Natural killer cell treated with Interleukin-12 subunit alpha and Interleukin-12 subunit beta and Interleukin-15 and Interleukin-18, amount 100 ng/mL, for 72 hours (primary cell): ENCODE measurements at regions not wholly inside any gene's neighbourhood (a gene's known extent, or its start where the extent isn't known, plus 50 kb on each side); places are given as distances from the start of the nearest gene placed in this dataset.
"Not testable (repeated sequence)": the region's sequence is repeated elsewhere in the genome, so short reads cannot be mapped to it uniquely, and the experiment has no call there.

Experiments used
- ATAC-seq, 2 donors: fragments of 150-1000 bp; cut with Tn5 transposase in 1 of 2; sonication (Bioruptor Pico), chemical (Tn5 transposase) in 1 of 2; 2 replicates each; pipeline ENCODE4 v1.10.0; 2021
- DNase-seq: peaks from one replicate; pipeline ENCODE4 v3.0.0; 2022; ENCODE audit warnings: low spot score
- H3K27ac Mint-ChIP-seq, 2 donors: 1 replicate in 1 of 2; 2 replicates in 1 of 2; pipeline ENCODE4 v1.8.0; 2022; ENCODE audit warnings: mixed read lengths in 2 of 2, mild to moderate bottlenecking in 1 of 2, moderate library complexity in 1 of 2
- H3K27me3 Mint-ChIP-seq, 2 donors: 1 replicate in 1 of 2; 2 replicates in 1 of 2; pipeline ENCODE4 v1.8.0; 2022; ENCODE audit warnings: mixed read lengths in 2 of 2
- H3K36me3 Mint-ChIP-seq: one replicate; pipeline ENCODE4 v1.8.0; 2022; ENCODE audit warnings: mixed read lengths
- H3K4me1 Mint-ChIP-seq, 2 donors: 1 replicate in 1 of 2; 2 replicates in 1 of 2; pipeline ENCODE4 v1.8.0; 2022; ENCODE audit warnings: low read depth in 2 of 2, mixed read lengths in 2 of 2, mild to moderate bottlenecking in 1 of 2
- H3K4me3 Mint-ChIP-seq: one replicate; pipeline ENCODE4 v1.8.0; 2022; ENCODE audit warnings: mixed read lengths
- H3K9me3 Mint-ChIP-seq: 2 replicates; pipeline ENCODE4 v1.8.0; 2022; ENCODE audit warnings: mixed read lengths

DNA sequence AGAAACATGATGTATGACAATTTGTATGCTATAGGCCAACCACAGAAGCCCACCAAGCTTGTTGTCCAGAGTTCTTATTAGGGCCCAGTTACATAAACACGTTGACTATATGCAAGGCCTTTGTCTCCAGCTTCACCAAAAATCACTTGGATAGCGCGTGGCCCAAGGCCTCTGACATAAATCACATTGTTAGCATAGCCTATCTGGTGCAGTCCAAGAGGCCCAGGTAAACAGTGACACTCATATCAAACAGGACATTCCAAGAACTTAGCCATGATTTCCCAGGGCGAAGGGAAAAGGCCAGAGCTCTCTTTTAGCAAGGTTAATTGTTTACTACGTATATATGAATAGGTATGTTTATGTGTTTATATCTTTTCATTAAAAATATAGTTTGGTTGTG, 337.2 kb upstream of the CELF2 start:
- Mint-ChIP-seq H3K9me3 (no peaks in the 10 kb centered on the region), H3K4me1 (peaks cover 0 to under 1% of the 10 kb centered on the region in 2 donors), H3K27ac (no peak overlapping the region), H3K27me3 (peaks cover 8% of the 10 kb centered on the region in 2 donors), H3K36me3 (no peaks in the 10 kb centered on the region), H3K4me3 (no peak overlapping the region)
- no peak for ATAC-seq
- DNase-seq = no peak

DNA sequence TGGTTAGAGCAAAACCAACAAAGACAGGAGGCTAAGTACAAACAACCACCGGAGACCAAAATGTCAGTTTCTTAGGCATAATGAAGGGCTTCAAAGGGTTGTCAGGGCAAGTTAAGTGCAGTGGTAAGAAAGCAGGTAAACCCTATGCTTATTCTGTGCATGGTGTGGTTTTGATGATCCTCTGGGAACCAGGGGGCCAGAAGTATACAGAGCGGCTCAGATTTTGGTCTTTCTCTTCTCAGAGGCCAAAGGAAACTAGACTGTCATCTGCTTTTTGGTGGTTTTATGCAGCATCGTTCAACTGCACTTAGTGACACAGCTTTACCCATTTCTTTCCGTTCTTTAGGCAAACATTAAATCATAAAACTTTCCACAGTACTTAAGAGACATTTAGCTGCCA, 332.7 kb upstream of the CELF2 start:
- ATAC-seq (no peak), DNase-seq (no peak)
- H3K27ac Mint-ChIP-seq = no peak overlapping the region
- H3K4me1 Mint-ChIP-seq = peaks cover 0 to 5% of the 10 kb centered on the region in 2 donors
- peaks cover 3% of the 10 kb centered on the region for H3K9me3 Mint-ChIP-seq
- no peaks in the 10 kb centered on the region for H3K36me3 Mint-ChIP-seq
- peaks cover 17 to 28% of the 10 kb centered on the region in 2 donors for H3K27me3 Mint-ChIP-seq
- no peak overlapping the region for H3K4me3 Mint-ChIP-seq

DNA sequence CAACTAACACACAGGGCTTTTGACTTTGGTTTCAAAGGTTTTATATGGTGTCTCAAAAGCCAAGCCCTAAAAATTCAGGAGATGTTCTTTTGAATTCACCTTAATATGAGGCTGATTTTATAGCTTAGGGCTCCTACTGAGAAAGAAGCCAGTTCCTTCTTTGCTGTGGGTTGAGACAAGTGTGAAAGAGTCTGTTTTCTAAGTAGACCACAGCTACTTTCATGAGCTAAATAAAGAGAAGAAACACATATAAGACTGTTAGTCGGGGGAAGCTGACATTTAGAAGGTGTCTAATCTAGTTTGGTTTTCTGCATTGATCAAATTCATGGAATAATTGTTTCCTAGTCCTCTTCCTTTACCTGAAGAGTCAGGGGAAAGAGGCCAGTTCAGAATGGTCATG, 332.1 kb upstream of the CELF2 start:
- Mint-ChIP-seq H3K27ac (no peak overlapping the region), H3K4me3 (no peak overlapping the region), H3K4me1 (peaks cover 0 to 5% of the 10 kb centered on the region in 2 donors), H3K27me3 (peaks cover 17 to 28% of the 10 kb centered on the region in 2 donors), H3K36me3 (no peaks in the 10 kb centered on the region), H3K9me3 (peaks cover 3% of the 10 kb centered on the region)
- DNase-seq (no peak), ATAC-seq (no peak)

DNA sequence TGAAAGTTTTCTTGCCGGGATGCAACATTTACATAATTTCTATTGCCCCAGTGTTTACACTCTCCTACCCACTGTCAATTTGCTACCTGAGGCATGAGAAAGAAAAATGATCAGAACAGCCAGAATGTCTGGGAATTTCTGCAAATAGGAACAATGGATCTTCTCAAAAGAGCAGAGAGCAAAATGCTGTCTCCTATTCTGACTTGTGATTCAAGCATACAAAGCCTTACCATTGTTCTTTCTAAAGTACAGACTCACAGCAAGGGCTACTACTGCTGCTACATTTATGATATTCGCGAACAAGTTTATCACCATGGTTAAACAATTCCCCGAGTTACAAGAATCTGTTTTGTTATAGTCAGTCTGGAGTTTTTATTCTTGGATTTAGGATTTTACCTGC, 329.9 kb upstream of the CELF2 start:
- no peak overlapping the region for H3K4me3 Mint-ChIP-seq
- peaks cover 3% of the 10 kb centered on the region for H3K9me3 Mint-ChIP-seq
- H3K27me3 Mint-ChIP-seq = peaks cover 14 to 28% of the 10 kb centered on the region in 2 donors
- no peak for DNase-seq
- H3K27ac Mint-ChIP-seq = no peak overlapping the region
- no peaks in the 10 kb centered on the region for H3K36me3 Mint-ChIP-seq
- ATAC-seq = no peak
- peaks cover 0 to 5% of the 10 kb centered on the region in 2 donors for H3K4me1 Mint-ChIP-seq

DNA sequence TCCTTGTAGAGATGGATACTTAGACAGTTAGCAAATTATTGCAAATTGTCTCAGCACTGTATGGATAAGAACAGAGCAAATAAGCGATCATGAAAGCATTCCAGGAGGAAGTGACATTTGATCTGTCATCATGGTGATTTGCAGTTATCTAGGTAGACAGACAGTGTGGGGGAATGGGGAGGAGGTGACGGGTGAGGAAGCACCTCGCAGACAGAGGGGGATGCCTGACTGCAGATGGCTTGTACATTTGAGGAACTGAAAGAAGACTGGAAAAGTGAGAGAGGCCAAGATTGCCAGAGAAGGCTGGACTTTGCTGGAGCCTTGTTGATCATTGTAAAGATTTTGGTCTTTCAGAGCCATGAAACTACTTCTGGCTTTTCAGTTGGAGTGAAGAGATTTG, 318.2 kb upstream of the CELF2 start:
- DNase-seq (no peak), ATAC-seq (no peak)
- Mint-ChIP-seq H3K27me3 (peaks cover 3 to 8% of the 10 kb centered on the region in 2 donors), H3K36me3 (no peaks in the 10 kb centered on the region), H3K4me3 (no peak overlapping the region), H3K27ac (no peak overlapping the region), H3K4me1 (no peaks in the 10 kb centered on the region), H3K9me3 (no peaks in the 10 kb centered on the region)

DNA sequence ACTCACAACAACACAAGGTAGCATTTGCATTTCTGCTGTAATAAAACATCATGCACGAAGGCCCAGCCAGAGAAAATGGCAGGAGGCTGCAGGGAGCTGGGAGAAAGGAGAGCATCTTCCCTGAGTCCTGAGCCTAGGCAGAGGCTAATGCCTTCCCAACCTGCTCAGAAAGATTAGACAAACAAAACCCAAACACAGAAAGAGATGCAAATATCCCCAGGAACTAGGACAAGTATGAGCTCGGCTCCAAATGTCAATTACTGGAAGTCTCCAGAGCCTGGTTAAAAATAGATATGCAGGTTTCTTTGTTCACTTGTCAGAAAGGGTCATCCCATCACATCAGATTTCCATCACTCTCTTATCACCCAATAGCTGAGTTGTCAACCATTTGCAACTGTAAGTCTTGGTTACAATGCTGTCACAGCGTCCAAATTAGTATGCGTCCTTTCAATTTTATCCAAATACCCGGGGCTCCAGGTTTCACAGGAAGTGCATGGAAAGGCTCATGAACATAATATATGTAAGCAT, 316.5 kb upstream of the CELF2 start:
- Mint-ChIP-seq H3K36me3 (no peaks in the 10 kb centered on the region), H3K27me3 (peaks cover 8% of the 10 kb centered on the region in 2 donors)

DNA sequence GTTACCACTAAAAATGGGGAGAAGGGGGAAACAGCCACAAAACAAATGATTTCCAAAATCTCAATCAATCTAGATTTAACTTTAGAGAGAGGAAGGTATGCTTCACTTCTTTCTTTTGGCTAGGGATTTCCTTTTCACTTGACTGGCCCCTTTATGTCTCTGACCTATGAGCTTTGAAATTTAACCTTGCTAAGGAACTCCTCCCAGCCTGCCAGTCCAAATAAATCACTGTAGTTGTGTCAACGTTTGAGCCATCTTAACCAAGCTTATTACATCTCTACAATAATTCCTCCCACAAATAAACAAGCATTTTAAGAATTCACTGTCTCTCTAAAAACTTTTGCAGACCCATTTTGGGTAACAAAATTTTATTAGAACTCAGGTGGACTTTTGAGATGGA, 315.5 kb upstream of the CELF2 start:
- DNase-seq (no peak), ATAC-seq (no peak)
- no peaks in the 10 kb centered on the region for H3K9me3 Mint-ChIP-seq
- H3K36me3 Mint-ChIP-seq = no peaks in the 10 kb centered on the region
- peaks cover 8% of the 10 kb centered on the region in 2 donors for H3K27me3 Mint-ChIP-seq
- H3K27ac Mint-ChIP-seq = no peak overlapping the region
- H3K4me3 Mint-ChIP-seq = no peak overlapping the region
- no peaks in the 10 kb centered on the region for H3K4me1 Mint-ChIP-seq

More for the DNA sequence above, 316.5 kb upstream of the CELF2 start:
- ATAC-seq (no peak), DNase-seq (no peak)
- Mint-ChIP-seq H3K4me1 (no peaks in the 10 kb centered on the region), H3K27ac (no peak overlapping the region), H3K9me3 (no peaks in the 10 kb centered on the region), H3K4me3 (no peak overlapping the region)

DNA sequence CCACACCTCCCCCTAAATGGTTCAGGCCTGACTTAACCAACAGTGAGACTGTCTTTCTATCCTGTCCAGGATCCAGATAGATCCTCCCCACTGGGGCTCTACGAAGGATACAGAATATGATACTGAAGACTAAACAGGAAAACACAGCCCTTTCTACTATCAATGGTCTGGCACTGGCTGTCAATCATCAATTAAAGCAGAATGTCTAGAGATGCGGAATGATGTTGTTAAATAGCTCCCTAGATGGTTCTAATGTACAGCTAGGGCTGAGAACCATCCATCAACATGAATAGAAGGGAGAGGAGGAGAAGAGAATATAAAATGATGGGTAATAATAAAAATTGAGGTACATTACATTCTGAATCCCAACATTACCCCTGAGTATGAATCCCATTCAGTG, 314.3 kb upstream of the CELF2 start:
- H3K27ac Mint-ChIP-seq = no peak overlapping the region
- no peaks in the 10 kb centered on the region for H3K36me3 Mint-ChIP-seq
- ATAC-seq = no peak
- no peak overlapping the region for H3K4me3 Mint-ChIP-seq
- H3K9me3 Mint-ChIP-seq = no peaks in the 10 kb centered on the region
- H3K4me1 Mint-ChIP-seq = no peaks in the 10 kb centered on the region
- DNase-seq = no peak
- peaks cover 8% of the 10 kb centered on the region in 2 donors for H3K27me3 Mint-ChIP-seq

DNA sequence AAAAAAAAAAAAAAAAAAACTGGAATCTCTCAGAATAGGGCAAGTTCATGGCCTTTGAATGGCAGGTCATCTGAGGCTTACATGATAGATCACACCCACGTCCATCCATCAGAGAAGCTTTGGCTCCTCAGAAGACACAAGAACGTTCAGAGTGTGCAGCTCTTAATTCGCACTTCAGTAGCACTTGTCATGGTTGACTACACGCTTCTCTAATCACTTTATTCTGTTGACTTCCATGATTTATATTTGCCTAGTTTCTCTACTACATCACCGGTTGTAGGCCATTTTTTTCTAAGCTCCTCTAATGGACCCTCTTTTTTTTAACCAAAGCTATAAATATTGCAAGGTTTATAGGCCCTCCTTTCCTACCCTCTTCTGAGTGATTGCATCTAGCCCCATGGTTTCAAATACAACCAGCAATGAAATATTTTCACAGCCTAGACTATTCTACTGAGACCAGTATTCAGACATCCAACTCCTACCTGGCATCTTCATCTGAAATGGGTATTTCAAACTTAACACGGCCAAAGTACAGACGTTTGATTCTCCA, 305.4 kb upstream of the CELF2 start:
- Mint-ChIP-seq H3K4me1 (no peaks in the 10 kb centered on the region), H3K27ac (no peak overlapping the region), H3K27me3 (peaks cover 6 to 12% of the 10 kb centered on the region in 2 donors), H3K36me3 (no peaks in the 10 kb centered on the region), H3K4me3 (no peak overlapping the region), H3K9me3 (no peaks in the 10 kb centered on the region)
- ATAC-seq (no peak), DNase-seq (no peak)

DNA sequence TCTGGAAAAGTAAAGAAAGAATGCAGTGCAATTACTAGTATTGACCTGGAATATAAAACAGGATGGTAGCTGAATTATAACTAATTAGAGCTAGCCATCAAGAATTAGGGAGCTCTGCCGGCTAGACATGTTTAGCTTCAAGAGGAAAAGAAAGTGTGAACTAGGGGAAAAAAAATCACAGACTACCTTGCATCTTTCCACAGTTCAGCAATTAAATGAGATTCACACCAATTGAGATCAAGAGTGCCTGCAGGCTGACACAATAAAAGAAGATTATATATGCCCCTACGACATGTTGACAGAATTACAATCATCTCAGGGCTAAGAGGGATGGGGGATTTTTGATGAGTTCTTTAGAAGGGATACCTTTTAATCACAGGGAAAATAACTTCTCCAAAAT, 303.3 kb upstream of the CELF2 start:
- H3K27me3 Mint-ChIP-seq = peaks cover 6 to 12% of the 10 kb centered on the region in 2 donors
- ATAC-seq = no peak
- no peak for DNase-seq
- no peaks in the 10 kb centered on the region for H3K36me3 Mint-ChIP-seq
- no peaks in the 10 kb centered on the region for H3K9me3 Mint-ChIP-seq
- no peak overlapping the region for H3K4me3 Mint-ChIP-seq
- H3K27ac Mint-ChIP-seq = no peak overlapping the region
- H3K4me1 Mint-ChIP-seq = no peaks in the 10 kb centered on the region

DNA sequence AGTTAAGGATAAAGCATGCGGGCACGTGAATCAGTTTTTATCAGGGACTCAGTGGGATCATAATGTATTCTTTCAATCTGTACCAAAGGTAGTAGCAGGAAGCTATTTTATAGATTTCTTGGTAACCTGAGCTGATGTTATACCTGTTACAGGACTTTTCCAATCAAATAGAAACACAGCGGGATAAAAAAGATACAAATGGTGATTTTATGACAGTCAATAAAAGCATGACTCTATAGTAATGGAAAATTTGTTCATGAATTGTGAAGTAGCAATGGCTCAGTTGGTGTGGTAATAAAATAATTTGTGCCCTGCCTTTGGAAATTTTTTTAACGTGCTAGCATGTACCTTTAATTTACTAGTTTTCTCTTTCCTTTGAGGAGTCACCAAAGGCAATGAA, 300.7 kb upstream of the CELF2 start:
- H3K36me3 Mint-ChIP-seq = no peaks in the 10 kb centered on the region
- no peaks in the 10 kb centered on the region for H3K4me1 Mint-ChIP-seq
- no peaks in the 10 kb centered on the region for H3K9me3 Mint-ChIP-seq
- peaks cover 0 to 12% of the 10 kb centered on the region in 2 donors for H3K27me3 Mint-ChIP-seq
- no peak overlapping the region for H3K4me3 Mint-ChIP-seq
- H3K27ac Mint-ChIP-seq = no peak overlapping the region
- ATAC-seq = no peak
- no peak for DNase-seq

DNA sequence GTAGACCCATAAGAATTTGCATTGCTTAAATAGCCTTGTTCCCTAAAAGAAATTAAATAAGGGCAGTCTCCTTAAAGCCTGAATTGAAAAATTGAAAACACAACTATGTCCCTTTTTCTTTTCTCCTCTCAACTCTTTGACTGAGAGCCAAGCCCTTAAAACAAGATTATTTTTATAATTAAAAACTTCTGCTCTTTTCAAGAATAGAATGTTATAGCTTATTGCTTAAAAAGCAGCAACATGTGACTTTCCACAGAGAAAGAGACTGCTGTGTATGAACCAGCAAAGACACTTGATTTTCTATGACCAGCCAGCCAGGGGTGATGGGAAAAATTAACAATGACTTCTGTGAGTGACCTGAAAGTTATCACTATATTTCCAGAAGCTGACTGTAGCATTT, 295.2 kb upstream of the CELF2 start:
- no peaks in the 10 kb centered on the region for H3K4me1 Mint-ChIP-seq
- H3K27me3 Mint-ChIP-seq = peaks cover 5 to 25% of the 10 kb centered on the region in 2 donors
- no peak for ATAC-seq
- no peaks in the 10 kb centered on the region for H3K36me3 Mint-ChIP-seq
- no peak overlapping the region for H3K4me3 Mint-ChIP-seq
- no peaks in the 10 kb centered on the region for H3K9me3 Mint-ChIP-seq
- no peak for DNase-seq
- H3K27ac Mint-ChIP-seq = no peak overlapping the region

DNA sequence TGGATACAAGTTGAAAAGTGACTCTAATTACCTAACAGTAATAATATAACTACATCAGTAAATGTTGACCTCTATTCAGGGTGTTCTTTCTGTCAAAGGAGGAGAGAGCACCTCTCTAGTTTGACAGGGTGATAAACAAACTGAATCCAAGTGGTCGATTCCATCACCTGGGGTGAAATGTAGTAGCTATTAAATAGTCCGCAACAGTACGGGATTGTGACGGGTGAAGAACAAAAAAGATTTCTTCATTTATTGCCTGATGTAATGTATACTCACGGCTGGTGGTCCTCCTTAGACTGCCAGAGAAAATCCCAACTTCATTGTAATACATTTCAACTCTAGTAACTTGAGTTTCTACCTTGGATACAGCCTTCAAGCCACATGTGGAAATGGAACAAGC, 292.5 kb upstream of the CELF2 start:
- ATAC-seq (no peak), DNase-seq (no peak)
- Mint-ChIP-seq H3K27ac (no peak overlapping the region), H3K36me3 (no peaks in the 10 kb centered on the region), H3K4me3 (no peak overlapping the region), H3K27me3 (peaks cover 5 to 25% of the 10 kb centered on the region in 2 donors), H3K4me1 (no peaks in the 10 kb centered on the region), H3K9me3 (no peaks in the 10 kb centered on the region)

DNA sequence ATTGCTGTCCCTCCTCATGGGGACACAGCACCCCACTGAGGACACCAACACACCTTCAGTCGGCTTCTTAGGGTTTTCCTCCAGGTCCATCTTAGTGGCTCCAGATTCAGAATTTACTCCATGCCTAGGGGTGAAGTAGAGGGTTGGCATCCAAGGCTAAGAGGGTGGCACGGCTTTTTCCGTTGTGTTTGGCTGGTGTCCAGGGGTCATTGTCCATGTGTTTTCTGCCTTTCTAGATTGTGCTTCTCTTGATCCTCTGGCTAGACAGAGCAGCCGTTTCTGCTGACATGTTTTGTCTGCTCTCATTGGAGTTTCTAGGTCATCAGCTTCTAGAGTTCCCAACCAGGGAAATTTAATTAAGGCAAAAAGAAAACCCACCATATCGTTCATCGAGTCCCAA, 291.6 kb upstream of the CELF2 start:
- Mint-ChIP-seq H3K9me3 (no peaks in the 10 kb centered on the region), H3K4me3 (no peak overlapping the region), H3K4me1 (no peaks in the 10 kb centered on the region), H3K27ac (no peak overlapping the region), H3K36me3 (no peaks in the 10 kb centered on the region), H3K27me3 (peaks cover 5 to 25% of the 10 kb centered on the region in 2 donors)
- ATAC-seq = no peak
- no peak for DNase-seq

DNA sequence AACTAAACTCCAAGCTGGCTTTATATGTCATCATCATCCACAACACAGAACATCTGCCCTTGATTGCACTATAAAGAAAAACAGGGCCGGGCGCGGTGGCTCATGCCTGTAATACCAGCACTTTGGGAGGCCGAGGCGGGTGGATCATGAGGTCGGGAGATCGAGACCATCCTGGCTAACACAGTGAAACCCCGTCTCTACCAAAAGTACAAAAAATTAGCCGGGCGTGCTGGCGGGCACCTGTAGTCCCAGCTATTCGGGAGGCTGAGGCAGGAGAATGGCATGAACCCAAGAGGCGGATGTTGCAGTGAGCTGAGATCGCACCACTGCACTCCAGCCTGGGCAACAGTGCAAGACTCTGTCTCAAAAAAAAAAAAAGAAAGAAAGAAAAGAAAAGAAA, 290.3 kb upstream of the CELF2 start:
- not testable (repeated sequence) for H3K9me3 Mint-ChIP-seq, H3K4me1 Mint-ChIP-seq, H3K4me3 Mint-ChIP-seq, ATAC-seq, DNase-seq, H3K36me3 Mint-ChIP-seq, H3K27ac Mint-ChIP-seq
- peaks cover 5 to 31% of the 10 kb centered on the region in 2 donors for H3K27me3 Mint-ChIP-seq
